Natural killer cell (primary cell): ENCODE measurements at regions not wholly inside any gene's neighbourhood (a gene's known extent, or its start where the extent isn't known, plus 50 kb on each side); places are given as distances from the start of the nearest gene placed in this dataset.

ENCODE experiments used
- ATAC-seq, 3 donors: fragments of 150-1000 bp in 2 of 3; fragments of 200-7000 bp in 1 of 3; cut with Tn5 transposase; 1 replicate in 1 of 3; 2 replicates in 2 of 3; pipeline ENCODE4 v1.10.0; 2021; ENCODE audit warnings: mild to moderate bottlenecking in 2 of 3, moderate library complexity in 2 of 3
- DNase-seq, 2 donors: peaks; one replicate each; pipeline versions ENCODE4 v3.0.0 to v3.0.0-alpha.2; 2013 to 2021; ENCODE audit warnings: mixed read lengths in 1 of 2
- H3K27ac ChIP-seq: one replicate; pipeline ENCODE4 v1.5.1; 2013; ENCODE audit warnings: mild to moderate bottlenecking, low read length
- H3K27me3 ChIP-seq: one replicate; pipeline ENCODE4 v1.6.1; 2013; ENCODE audit warnings: low read length; ENCODE audit not compliant: control insufficient read depth, insufficient read depth
- H3K36me3 ChIP-seq: one replicate; pipeline ENCODE4 v1.6.1; 2013; ENCODE audit warnings: low read length; ENCODE audit not compliant: control insufficient read depth, insufficient read depth
- H3K4me1 ChIP-seq: one replicate; pipeline ENCODE4 v1.6.1; 2013; ENCODE audit warnings: low read length; ENCODE audit not compliant: control insufficient read depth, insufficient read depth
- H3K4me3 ChIP-seq: one replicate; pipeline ENCODE4 v1.5.1; 2013; ENCODE audit warnings: low read length
- H3K9me3 ChIP-seq: one replicate; pipeline ENCODE4 v1.6.1; 2013; ENCODE audit warnings: low read length; ENCODE audit not compliant: control insufficient read depth, insufficient read depth
- H3K27ac Mint-ChIP-seq, 2 donors: one replicate each; pipeline ENCODE4 v1.8.0; 2022; ENCODE audit warnings: mild to moderate bottlenecking in 2 of 2, mixed read lengths in 2 of 2, moderate library complexity in 1 of 2
- H3K27me3 Mint-ChIP-seq, 2 donors: one replicate each; pipeline ENCODE4 v1.8.0; 2022; ENCODE audit warnings: low read depth in 2 of 2, mixed read lengths in 2 of 2
- H3K36me3 Mint-ChIP-seq: one replicate; pipeline ENCODE4 v1.8.0; 2022; ENCODE audit warnings: mixed read lengths
- H3K4me1 Mint-ChIP-seq, 2 donors: one replicate each; pipeline ENCODE4 v1.8.0; 2022; ENCODE audit warnings: mixed read lengths in 2 of 2
- H3K4me3 Mint-ChIP-seq: one replicate; pipeline ENCODE4 v1.8.0; 2022; ENCODE audit warnings: mild to moderate bottlenecking, moderate library complexity, mixed read lengths
- H3K9me3 Mint-ChIP-seq, 2 donors: one replicate each; pipeline ENCODE4 v1.8.0; 2022; ENCODE audit warnings: mixed read lengths in 2 of 2
- WGBS: methylation state at CpG from one replicate; pipeline ENCODE4 v1.1.7; 2013; ENCODE audit warnings: missing lambda C conversion rate; ENCODE audit not compliant: insufficient coverage; 5-methylcytosine and 5-hydroxymethylcytosine counted together
- intact Hi-C: fragments of 100-400 bp; cut with micrococcal nuclease; formaldehyde crosslinking; loops from one replicate; pipeline ENCODE4 v1.14.2; 2022
- TF ChIP-seq, protein P1 (sequence below): fragments of 200-600 bp; IDR thresholded peaks from one replicate; pipeline ENCODE4 v1.8.0; 2022; ENCODE audit warnings: antibody characterized with exemption

DNA sequence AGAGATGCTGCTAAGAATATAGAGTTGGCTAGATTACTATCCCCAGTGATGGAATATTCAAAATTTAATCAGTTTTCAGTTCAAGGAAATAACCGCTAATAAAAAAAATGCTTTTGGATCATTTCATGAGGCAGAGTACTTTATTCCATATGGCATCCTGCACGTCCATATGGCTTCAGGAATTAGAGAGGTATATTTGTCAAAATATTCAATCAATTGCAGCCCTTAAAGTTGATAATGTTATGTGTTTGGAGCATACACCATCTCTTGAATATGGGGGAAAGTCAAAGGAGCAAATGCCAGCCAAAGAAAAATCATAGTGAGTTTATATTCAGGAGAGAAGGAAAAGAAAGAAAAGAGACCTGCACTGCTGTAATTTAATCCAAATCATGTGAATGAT lies 266.4 kb downstream of the TMEM182 start:
- ATAC-seq (no peak), DNase-seq (no peak)
- Mint-ChIP-seq H3K27ac (no peak overlapping the region), H3K27me3 (peaks cover 0 to 4% of the 10 kb centered on the region in 2 donors), H3K4me1 (no peaks in the 10 kb centered on the region), H3K9me3 (peaks cover 0 to 3% of the 10 kb centered on the region in 2 donors), H3K36me3 (no peaks in the 10 kb centered on the region), H3K4me3 (no peak overlapping the region)
- Histone ChIP-seq H3K4me1 (no peaks in the 10 kb centered on the region), H3K4me3 (no peak overlapping the region), H3K9me3 (no peaks in the 10 kb centered on the region), H3K27me3 (no peaks in the 10 kb centered on the region), H3K27ac (no peak overlapping the region), H3K36me3 (no peaks in the 10 kb centered on the region)
- 86% methylated on average over 2 of the region's 2 CpGs for WGBS
- intact Hi-C loops: no loop called here
- TF ChIP-seq, protein P1, sequence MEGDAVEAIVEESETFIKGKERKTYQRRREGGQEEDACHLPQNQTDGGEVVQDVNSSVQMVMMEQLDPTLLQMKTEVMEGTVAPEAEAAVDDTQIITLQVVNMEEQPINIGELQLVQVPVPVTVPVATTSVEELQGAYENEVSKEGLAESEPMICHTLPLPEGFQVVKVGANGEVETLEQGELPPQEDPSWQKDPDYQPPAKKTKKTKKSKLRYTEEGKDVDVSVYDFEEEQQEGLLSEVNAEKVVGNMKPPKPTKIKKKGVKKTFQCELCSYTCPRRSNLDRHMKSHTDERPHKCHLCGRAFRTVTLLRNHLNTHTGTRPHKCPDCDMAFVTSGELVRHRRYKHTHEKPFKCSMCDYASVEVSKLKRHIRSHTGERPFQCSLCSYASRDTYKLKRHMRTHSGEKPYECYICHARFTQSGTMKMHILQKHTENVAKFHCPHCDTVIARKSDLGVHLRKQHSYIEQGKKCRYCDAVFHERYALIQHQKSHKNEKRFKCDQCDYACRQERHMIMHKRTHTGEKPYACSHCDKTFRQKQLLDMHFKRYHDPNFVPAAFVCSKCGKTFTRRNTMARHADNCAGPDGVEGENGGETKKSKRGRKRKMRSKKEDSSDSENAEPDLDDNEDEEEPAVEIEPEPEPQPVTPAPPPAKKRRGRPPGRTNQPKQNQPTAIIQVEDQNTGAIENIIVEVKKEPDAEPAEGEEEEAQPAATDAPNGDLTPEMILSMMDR: no peak
